Adrenal gland (tissue), 9 donors: ENCODE measurements at regions not wholly inside any gene's neighbourhood (a gene's known extent, or its start where the extent isn't known, plus 50 kb on each side); places are given as distances from the start of the nearest gene placed in this dataset.

Source experiments
- DNase-seq, 7 donors: peaks; one replicate each; pipeline ENCODE4 v3.0.0-alpha.2; 2019 to 2020
- H3K27ac ChIP-seq, 5 donors: fragments of 200-600 bp; sonication (generic) in 4 of 5; 1 replicate in 3 of 5; 2 replicates in 2 of 5; pipeline versions ENCODE4 v1.5.1 to v1.8.0; 2016 to 2020; ENCODE audit warnings: mild to moderate bottlenecking in 1 of 5
- H3K27me3 ChIP-seq: fragments of 200-600 bp; 2 replicates; pipeline ENCODE4 v1.8.0; 2021
- H3K36me3 ChIP-seq, 2 donors: fragments of 200-600 bp; replicated peaks in 1 of 2; 1 replicate in 1 of 2; 2 replicates in 1 of 2; pipeline versions ENCODE4 v1.5.1 to v1.8.0; 2018 to 2022
- H3K4me1 ChIP-seq, 2 donors: fragments of 200-600 bp; replicated peaks in 1 of 2; 1 replicate in 1 of 2; 2 replicates in 1 of 2; pipeline versions ENCODE4 v1.5.1 to v1.8.0; 2018 to 2021
- H3K4me3 ChIP-seq, 4 donors: fragments of 200-600 bp; sonication (generic) in 3 of 4; one replicate each; pipeline ENCODE4 v1.5.1; 2016 to 2018
- H3K9me3 ChIP-seq, 3 donors: fragments of 200-600 bp; sonication (generic) in 1 of 3; replicated peaks in 1 of 3; 1 replicate in 2 of 3; 2 replicates in 1 of 3; pipeline versions ENCODE4 v1.5.1 to v1.8.0; 2016 to 2021
- POLR2A ChIP-seq, 2 donors: fragments of 450-650 bp; IDR thresholded peaks; one replicate each; pipeline ENCODE4 v1.6.1; 2017; ENCODE audit warnings: antibody characterized with exemption in 2 of 2, mild to moderate bottlenecking in 2 of 2, moderate library complexity in 1 of 2
- WGBS, 4 donors: extraction: QIAGEN DNeasy Blood & Tissue Kit in 2 of 4; methylation state at CpG; one replicate each; pipeline versions ENCODE4 v1.1.5 to v1.1.7; 2013 to 2017; 5-methylcytosine and 5-hydroxymethylcytosine counted together
- intact Hi-C, 2 donors: fragments of 100-400 bp; cut with DNase I; formaldehyde crosslinking; loops; one replicate each; pipeline versions ENCODE4 v1.14.1 to v1.15.0; 2022 to 2023
- TF ChIP-seq, protein P1 (sequence below), 6 experiments: fragments of 450-650 bp in 4 of 6; fragments of 200-600 bp in 2 of 6; sonication (generic) in 1 of 6; IDR thresholded peaks; 1 replicate in 5 of 6; 2 replicates in 1 of 6; pipeline versions ENCODE4 v1.5.1 to v1.8.0; 2016 to 2021; ENCODE audit warnings: antibody characterized with exemption in 6 of 6, mild to moderate bottlenecking in 2 of 6, moderate library complexity in 1 of 6
- donor health status: healthy with polysubstance abuse.
- donor health status: Bipolar disorder and iron deficiency.
- donor health status: DM: yes; HTN: yes; CAD: no.
- donor health status: DM: no; HTN: no; CAD: no.
- donor health status: DM: no; HTN: no; CAD: no.

DNA sequence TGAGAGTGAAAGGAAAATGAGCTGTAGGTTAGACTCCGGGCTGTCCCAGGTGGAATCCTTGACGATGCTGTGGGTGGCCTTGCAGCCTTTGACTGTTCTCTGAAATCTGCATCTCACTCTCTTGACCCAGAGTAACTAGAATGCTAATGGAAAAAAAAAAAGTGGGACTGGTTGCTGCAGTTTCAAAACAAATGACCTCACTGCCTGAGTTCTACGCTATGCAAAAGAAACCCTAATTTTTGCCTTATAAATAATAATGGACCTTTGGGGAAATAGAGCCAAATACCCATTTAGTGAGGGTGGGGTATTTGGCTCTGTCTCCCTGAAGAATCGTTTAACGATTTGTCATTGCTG lies 309.7 kb upstream of the C2CD4B start:
- Histone ChIP-seq H3K4me3 (no peak overlapping the region), H3K27ac (no peak overlapping the region), H3K9me3 (no peaks in the 10 kb centered on the region), H3K4me1 (peaks cover 0 to 6% of the 10 kb centered on the region in 2 donors), H3K36me3 (no peaks in the 10 kb centered on the region), H3K27me3 (no peaks in the 10 kb centered on the region)
- intact Hi-C loops = no loop called here
- 56 to 69% (median 58%) methylated on average over 5 of the region's 5 CpGs for WGBS, 4 donors
- no peak for DNase-seq
- TF ChIP-seq, protein P1, sequence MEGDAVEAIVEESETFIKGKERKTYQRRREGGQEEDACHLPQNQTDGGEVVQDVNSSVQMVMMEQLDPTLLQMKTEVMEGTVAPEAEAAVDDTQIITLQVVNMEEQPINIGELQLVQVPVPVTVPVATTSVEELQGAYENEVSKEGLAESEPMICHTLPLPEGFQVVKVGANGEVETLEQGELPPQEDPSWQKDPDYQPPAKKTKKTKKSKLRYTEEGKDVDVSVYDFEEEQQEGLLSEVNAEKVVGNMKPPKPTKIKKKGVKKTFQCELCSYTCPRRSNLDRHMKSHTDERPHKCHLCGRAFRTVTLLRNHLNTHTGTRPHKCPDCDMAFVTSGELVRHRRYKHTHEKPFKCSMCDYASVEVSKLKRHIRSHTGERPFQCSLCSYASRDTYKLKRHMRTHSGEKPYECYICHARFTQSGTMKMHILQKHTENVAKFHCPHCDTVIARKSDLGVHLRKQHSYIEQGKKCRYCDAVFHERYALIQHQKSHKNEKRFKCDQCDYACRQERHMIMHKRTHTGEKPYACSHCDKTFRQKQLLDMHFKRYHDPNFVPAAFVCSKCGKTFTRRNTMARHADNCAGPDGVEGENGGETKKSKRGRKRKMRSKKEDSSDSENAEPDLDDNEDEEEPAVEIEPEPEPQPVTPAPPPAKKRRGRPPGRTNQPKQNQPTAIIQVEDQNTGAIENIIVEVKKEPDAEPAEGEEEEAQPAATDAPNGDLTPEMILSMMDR (IDR thresholded peaks at IDR 0.05) = no peak
- no peak for TF ChIP-seq POLR2A (IDR thresholded peaks at IDR 0.05)

DNA sequence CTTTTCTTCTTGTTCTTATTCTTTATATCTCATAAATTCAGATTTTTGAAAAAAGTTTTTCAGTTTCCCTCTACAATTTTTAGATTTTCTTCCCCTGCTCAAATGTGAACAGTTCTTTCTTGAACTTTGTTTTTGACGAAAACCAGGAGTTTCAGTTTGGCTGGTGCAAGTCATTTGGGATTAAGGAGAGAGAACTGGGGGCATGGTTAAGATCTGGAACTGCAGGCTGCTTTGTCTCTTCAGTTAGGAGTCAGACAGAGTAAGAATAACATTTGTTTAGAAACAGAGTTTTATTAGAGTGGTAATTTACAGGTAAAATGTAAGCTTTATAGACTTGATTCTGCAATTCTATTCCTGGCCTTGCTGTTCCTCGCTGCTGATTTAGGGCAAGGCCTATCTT lies 310.5 kb upstream of the C2CD4B start:
- H3K27ac ChIP-seq = no peak overlapping the region
- H3K4me3 ChIP-seq = no peak overlapping the region
- WGBS, 4 donors = 77 to 89% (median 88%) methylated on average over 2 of the region's 2 CpGs
- H3K9me3 ChIP-seq = no peaks in the 10 kb centered on the region
- TF ChIP-seq, protein P1 (IDR thresholded peaks at IDR 0.05) = no peak
- no peak for TF ChIP-seq POLR2A (IDR thresholded peaks at IDR 0.05)
- no peaks in the 10 kb centered on the region for H3K27me3 ChIP-seq
- H3K4me1 ChIP-seq = peaks cover 0 to 6% of the 10 kb centered on the region in 2 donors
- intact Hi-C loops = no loop called here
- no peak for DNase-seq
- H3K36me3 ChIP-seq = no peaks in the 10 kb centered on the region

DNA sequence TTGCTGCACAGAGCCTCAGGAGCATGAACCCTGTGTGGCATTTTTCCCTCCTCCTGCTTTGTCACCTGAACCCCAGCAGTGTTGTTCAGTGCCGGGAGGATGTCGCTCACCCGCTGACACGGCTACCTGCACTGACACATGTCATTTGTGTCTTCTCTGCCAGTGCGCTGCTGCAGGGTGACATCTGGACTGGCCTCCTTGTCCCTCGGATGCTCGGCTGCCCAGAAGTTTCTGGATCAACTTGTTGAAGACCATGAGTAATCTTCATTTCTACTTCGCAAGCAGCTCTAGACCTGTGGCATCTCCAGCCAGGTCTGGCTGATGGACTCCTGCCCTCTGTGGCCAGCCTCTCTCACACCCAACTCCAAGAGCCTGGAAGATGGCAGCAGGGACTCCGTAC lies 311.1 kb upstream of the C2CD4B start:
- DNase-seq = no peak
- no peak overlapping the region for H3K4me3 ChIP-seq
- H3K27me3 ChIP-seq = no peaks in the 10 kb centered on the region
- no peaks in the 10 kb centered on the region for H3K36me3 ChIP-seq
- H3K27ac ChIP-seq = no peak overlapping the region
- H3K9me3 ChIP-seq = no peaks in the 10 kb centered on the region
- peaks cover 0 to 6% of the 10 kb centered on the region in 2 donors for H3K4me1 ChIP-seq
- intact Hi-C loops = no loop called here
- 93 to 98% (median 95%) methylated on average over 9 of the region's 9 CpGs for WGBS, 4 donors
- TF ChIP-seq, protein P1 (IDR thresholded peaks at IDR 0.05) = no peak
- TF ChIP-seq POLR2A (IDR thresholded peaks at IDR 0.05) = no peak

DNA sequence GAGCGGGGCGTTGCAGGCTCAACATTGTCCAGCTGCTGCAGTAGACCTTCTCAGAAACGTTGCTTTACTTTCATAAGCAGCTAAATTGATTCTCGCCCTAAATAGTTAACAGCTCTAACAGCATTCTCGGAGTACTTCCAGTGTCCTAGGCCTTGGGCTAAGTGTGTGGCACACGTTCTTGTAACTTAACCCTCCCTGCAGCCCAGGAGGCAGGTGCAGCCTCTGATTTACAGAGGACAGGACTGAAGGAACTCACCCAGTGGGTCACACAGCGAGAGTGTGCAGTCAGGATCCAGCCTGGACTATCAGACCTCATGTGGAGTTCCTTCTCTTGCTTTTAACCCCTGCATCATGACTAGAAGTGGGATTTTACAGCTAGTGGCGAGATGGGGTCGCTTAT lies 312.8 kb upstream of the C2CD4B start:
- H3K36me3 ChIP-seq = no peaks in the 10 kb centered on the region
- intact Hi-C loops = no loop called here
- H3K4me1 ChIP-seq = peaks cover 0 to 6% of the 10 kb centered on the region in 2 donors
- H3K27ac ChIP-seq = no peak overlapping the region
- no peak overlapping the region for H3K4me3 ChIP-seq
- WGBS, 4 donors = 71 to 86% (median 74%) methylated on average over 8 to 9 of the region's 9 CpGs
- TF ChIP-seq, protein P1 (IDR thresholded peaks at IDR 0.05) = no peak
- TF ChIP-seq POLR2A (IDR thresholded peaks at IDR 0.05) = no peak
- no peak for DNase-seq
- no peaks in the 10 kb centered on the region for H3K9me3 ChIP-seq
- no peaks in the 10 kb centered on the region for H3K27me3 ChIP-seq
